Hepatocyte (in vitro differentiated cells): ENCODE measurements at regions not wholly inside any gene's neighbourhood (a gene's known extent, or its start where the extent isn't known, plus 50 kb on each side); places are given as distances from the start of the nearest gene placed in this dataset.

Experiments used
- CTCF ChIP-seq: fragments of 200-600 bp; sonication (generic); IDR thresholded peaks from 2 replicates; pipeline ENCODE4 v1.5.1; 2016; ENCODE audit warnings: antibody characterized with exemption, mild to moderate bottlenecking; ENCODE audit not compliant: poor library complexity
- EZH2 ChIP-seq: fragments of 200-600 bp; sonication (generic); IDR thresholded peaks from 2 replicates; pipeline ENCODE4 v1.6.1; 2016; ENCODE audit warnings: antibody characterized with exemption, mild to moderate bottlenecking, borderline replicate concordance
- EZH2phosphoT487 ChIP-seq: fragments of 200-600 bp; sonication (generic); IDR thresholded peaks from one replicate; pipeline ENCODE4 v1.6.1; 2018; ENCODE audit warnings: antibody characterized with exemption, mild to moderate bottlenecking, low read depth, moderate library complexity; ENCODE audit not compliant: unreplicated experiment, severe bottlenecking

DNA sequence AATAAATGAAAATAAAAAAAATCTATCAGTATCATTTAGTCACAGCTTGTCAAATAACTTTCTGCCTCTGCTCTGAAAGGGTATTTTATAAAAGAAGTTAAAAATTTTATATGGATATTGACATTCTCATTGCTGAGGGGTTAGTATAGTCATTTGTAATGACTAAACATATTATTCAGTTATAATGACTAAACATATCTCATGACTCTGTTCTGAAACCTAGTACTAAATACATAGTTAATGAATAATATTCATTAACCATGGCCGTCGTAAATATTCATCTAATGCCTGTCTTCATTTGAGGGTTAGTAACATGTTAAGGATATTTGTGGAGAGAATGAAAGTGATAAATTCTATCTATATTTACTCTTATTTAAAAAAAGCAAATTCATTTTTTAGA, 69.1 kb upstream of the MAP4K3 start:
- TF ChIP-seq CTCF = no peak
- no peak for TF ChIP-seq EZH2
- TF ChIP-seq EZH2phosphoT487 = no peak
